Hepatocyte (in vitro differentiated cells): ENCODE measurements at regions not wholly inside any gene's neighbourhood (a gene's known extent, or its start where the extent isn't known, plus 50 kb on each side); places are given as distances from the start of the nearest gene placed in this dataset.

Experiments used
- DNase-seq: peaks from one replicate; pipeline ENCODE4 v3.0.0-alpha.2; 2016; ENCODE audit warnings: low spot score
- H2AFZ ChIP-seq: fragments of 200-600 bp; sonication (generic); 2 replicates; pipeline ENCODE4 v1.6.0; 2016; ENCODE audit warnings: antibody characterized with exemption, mild to moderate bottlenecking
- H3K27ac ChIP-seq: fragments of 200-600 bp; sonication (generic); 2 replicates; pipeline ENCODE4 v1.5.1; 2016; ENCODE audit warnings: mild to moderate bottlenecking
- H3K27me3 ChIP-seq: fragments of 200-600 bp; sonication (generic); 2 replicates; pipeline ENCODE4 v1.6.1; 2016
- H3K36me3 ChIP-seq: fragments of 200-600 bp; sonication (generic); replicated peaks from 2 replicates; pipeline ENCODE4 v1.5.1; 2016; ENCODE audit warnings: low read depth; ENCODE audit not compliant: insufficient read depth
- H3K4me1 ChIP-seq: fragments of 200-600 bp; sonication (generic); 2 replicates; pipeline ENCODE4 v1.5.1; 2016; ENCODE audit warnings: mild to moderate bottlenecking, moderate library complexity; ENCODE audit not compliant: insufficient read depth
- H3K4me2 ChIP-seq: fragments of 200-600 bp; sonication (generic); 2 replicates; pipeline ENCODE4 v1.6.0; 2016
- H3K4me3 ChIP-seq: fragments of 200-600 bp; sonication (generic); 2 replicates; pipeline ENCODE4 v1.5.1; 2016; ENCODE audit warnings: mild to moderate bottlenecking
- H3K79me2 ChIP-seq: fragments of 200-600 bp; sonication (generic); 2 replicates; pipeline ENCODE4 v1.6.0; 2017; ENCODE audit warnings: mild to moderate bottlenecking
- H3K9me2 ChIP-seq: fragments of 200-600 bp; sonication (generic); replicated peaks from 2 replicates; pipeline ENCODE4 v1.6.0; 2017; ENCODE audit warnings: mild to moderate bottlenecking; ENCODE audit not compliant: insufficient read depth
- H3K9me3 ChIP-seq: fragments of 200-600 bp; sonication (generic); 2 replicates; pipeline ENCODE4 v1.5.1; 2016; ENCODE audit warnings: low read depth, mild to moderate bottlenecking
- H4K20me1 ChIP-seq: fragments of 200-600 bp; sonication (generic); 2 replicates; pipeline ENCODE4 v1.6.0; 2016; ENCODE audit warnings: mild to moderate bottlenecking; ENCODE audit not compliant: insufficient read depth, poor library complexity, severe bottlenecking
- EZH2 ChIP-seq: fragments of 200-600 bp; sonication (generic); IDR thresholded peaks from 2 replicates; pipeline ENCODE4 v1.6.1; 2016; ENCODE audit warnings: antibody characterized with exemption, mild to moderate bottlenecking, borderline replicate concordance
- EZH2phosphoT487 ChIP-seq: fragments of 200-600 bp; sonication (generic); IDR thresholded peaks from one replicate; pipeline ENCODE4 v1.6.1; 2018; ENCODE audit warnings: antibody characterized with exemption, mild to moderate bottlenecking, low read depth, moderate library complexity; ENCODE audit not compliant: unreplicated experiment, severe bottlenecking
- WGBS: methylation state at CpG from one replicate; pipeline ENCODE4 v1.1.6; 2016; ENCODE audit warnings: low lambda C conversion rate; ENCODE audit errors: missing lambda C conversion rate; 5-methylcytosine and 5-hydroxymethylcytosine counted together
- TF ChIP-seq, protein P1 (sequence below): fragments of 200-600 bp; sonication (generic); IDR thresholded peaks from 2 replicates; pipeline ENCODE4 v1.5.1; 2016; ENCODE audit warnings: antibody characterized with exemption, mild to moderate bottlenecking; ENCODE audit not compliant: poor library complexity

DNA sequence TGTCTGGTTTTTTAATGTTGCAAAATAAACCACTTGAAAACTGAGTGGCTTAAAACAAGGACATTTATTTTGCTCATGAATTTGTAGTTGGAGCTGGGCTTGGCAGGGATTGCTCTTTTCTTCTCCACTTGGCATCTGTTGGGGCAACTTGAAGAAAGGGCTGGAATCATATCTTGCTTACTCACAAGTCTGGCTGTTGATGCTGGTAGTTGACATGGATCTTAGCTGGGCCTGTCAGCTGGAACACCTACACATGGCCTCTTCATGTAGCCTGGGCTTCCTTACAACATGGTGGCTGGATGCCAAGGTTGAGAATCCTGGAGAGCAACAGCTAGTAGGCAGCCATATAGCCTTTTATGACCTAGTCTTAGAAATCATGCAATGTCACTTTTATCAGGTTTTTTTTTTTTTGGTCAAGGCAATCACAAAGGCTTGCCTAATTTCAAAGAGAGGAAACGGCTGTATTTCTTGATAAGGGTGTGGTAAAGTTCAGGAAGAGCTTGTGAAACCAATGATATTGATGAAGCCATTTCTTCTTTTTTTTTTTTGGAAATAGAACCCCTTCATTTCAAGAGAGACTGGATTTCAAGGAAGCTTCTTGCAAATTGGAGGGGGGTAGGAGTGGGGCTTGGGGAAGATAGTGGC is 262.1 kb downstream of the IL20RB start:
- WGBS, result 96% methylated on average over 1 of the region's 1 CpG
- H4K20me1 ChIP-seq, result no peaks in the 10 kb centered on the region
- no peaks in the 10 kb centered on the region for H3K36me3 ChIP-seq
- DNase-seq, result no peak
- H3K79me2 ChIP-seq, result no peaks in the 10 kb centered on the region
- TF ChIP-seq, protein P1, sequence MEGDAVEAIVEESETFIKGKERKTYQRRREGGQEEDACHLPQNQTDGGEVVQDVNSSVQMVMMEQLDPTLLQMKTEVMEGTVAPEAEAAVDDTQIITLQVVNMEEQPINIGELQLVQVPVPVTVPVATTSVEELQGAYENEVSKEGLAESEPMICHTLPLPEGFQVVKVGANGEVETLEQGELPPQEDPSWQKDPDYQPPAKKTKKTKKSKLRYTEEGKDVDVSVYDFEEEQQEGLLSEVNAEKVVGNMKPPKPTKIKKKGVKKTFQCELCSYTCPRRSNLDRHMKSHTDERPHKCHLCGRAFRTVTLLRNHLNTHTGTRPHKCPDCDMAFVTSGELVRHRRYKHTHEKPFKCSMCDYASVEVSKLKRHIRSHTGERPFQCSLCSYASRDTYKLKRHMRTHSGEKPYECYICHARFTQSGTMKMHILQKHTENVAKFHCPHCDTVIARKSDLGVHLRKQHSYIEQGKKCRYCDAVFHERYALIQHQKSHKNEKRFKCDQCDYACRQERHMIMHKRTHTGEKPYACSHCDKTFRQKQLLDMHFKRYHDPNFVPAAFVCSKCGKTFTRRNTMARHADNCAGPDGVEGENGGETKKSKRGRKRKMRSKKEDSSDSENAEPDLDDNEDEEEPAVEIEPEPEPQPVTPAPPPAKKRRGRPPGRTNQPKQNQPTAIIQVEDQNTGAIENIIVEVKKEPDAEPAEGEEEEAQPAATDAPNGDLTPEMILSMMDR, result no peak
- TF ChIP-seq EZH2phosphoT487 (no peak), EZH2 (no peak)
- H3K4me2 ChIP-seq, result no peak overlapping the region
- no peaks in the 10 kb centered on the region for H3K9me3 ChIP-seq
- H3K27ac ChIP-seq, result no peak overlapping the region
- H3K27me3 ChIP-seq, result no peaks in the 10 kb centered on the region
- no peak overlapping the region for H3K4me3 ChIP-seq
- H3K9me2 ChIP-seq, result no peaks in the 10 kb centered on the region
- H3K4me1 ChIP-seq, result no peaks in the 10 kb centered on the region
- no peak overlapping the region for H2AFZ ChIP-seq

DNA sequence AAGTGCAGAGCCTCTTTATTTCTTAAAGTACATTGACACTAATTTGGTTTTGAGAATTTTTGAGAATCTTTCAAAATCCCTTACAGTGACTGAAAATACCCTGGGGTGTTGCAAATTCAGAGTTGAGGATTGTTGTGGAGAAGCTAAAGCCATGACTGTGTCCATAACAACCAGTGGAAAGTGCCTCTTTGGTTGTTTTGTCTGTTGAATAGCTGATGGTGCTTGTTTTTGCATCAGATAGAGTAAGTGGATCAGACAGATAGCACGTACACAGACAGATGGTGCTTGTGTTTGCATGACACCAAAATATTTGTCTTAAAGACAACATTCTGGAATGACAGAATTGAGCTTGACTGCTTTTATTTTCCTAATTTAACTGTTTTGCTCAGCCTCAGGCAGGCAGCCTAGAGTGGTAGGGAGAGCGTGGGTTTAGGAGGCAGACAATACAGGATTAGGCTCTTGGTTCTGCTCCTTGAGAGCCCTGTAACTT is 265.0 kb downstream of the IL20RB start:
- Histone ChIP-seq H3K9me2 (no peaks in the 10 kb centered on the region), H3K36me3 (no peaks in the 10 kb centered on the region), H3K4me2 (no peak overlapping the region), H2AFZ (no peak overlapping the region), H3K4me1 (no peaks in the 10 kb centered on the region), H4K20me1 (no peaks in the 10 kb centered on the region), H3K9me3 (no peaks in the 10 kb centered on the region), H3K27ac (no peak overlapping the region), H3K27me3 (no peaks in the 10 kb centered on the region), H3K4me3 (no peak overlapping the region), H3K79me2 (no peaks in the 10 kb centered on the region)
- TF ChIP-seq EZH2phosphoT487, result no peak
- TF ChIP-seq, protein P1, result no peak
- TF ChIP-seq EZH2, result no peak
- no peak for DNase-seq
- 54% methylated on average over 2 of the region's 2 CpGs for WGBS

DNA sequence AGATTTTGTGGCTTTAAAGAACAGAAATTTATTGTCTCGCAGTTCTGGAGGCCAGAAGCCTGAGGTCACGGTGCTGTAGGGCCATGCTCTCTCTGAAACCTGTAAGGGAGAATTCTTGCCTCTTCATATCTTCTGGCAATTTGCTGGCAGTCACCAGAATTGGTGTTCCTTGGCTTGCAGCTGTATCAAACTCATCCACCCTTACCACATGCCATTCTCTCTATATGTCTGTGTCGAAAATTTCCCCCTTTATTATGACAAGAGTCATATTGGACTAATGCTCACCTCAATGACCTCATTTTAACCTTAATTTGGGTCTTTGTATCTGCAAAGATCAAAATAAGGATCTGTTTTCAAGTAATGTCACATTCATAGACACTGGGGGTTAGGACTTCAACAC is 266.7 kb downstream of the IL20RB start:
- Histone ChIP-seq H2AFZ (no peak overlapping the region), H3K9me2 (no peaks in the 10 kb centered on the region), H3K4me2 (no peak overlapping the region), H3K27ac (no peak overlapping the region), H4K20me1 (no peaks in the 10 kb centered on the region), H3K36me3 (no peaks in the 10 kb centered on the region), H3K9me3 (no peaks in the 10 kb centered on the region), H3K4me1 (no peaks in the 10 kb centered on the region), H3K27me3 (no peaks in the 10 kb centered on the region), H3K4me3 (no peak overlapping the region), H3K79me2 (no peaks in the 10 kb centered on the region)
- TF ChIP-seq EZH2phosphoT487 (no peak), EZH2 (no peak)
- TF ChIP-seq, protein P1, result no peak
- WGBS, result 90% methylated on average over 3 of the region's 3 CpGs
- DNase-seq, result no peak
